ENCODE measurements at regions not wholly inside any gene's neighbourhood (a gene's known extent, or its start where the extent isn't known, plus 50 kb on each side); places are given as distances from the start of the nearest gene placed in this dataset.
"Not testable (repeated sequence)": the region's sequence is repeated elsewhere in the genome, so short reads cannot be mapped to it uniquely, and the experiment has no call there.

GRCh38 chr17:14518919-14519318, 218.0 kb downstream of the HS3ST3B1 start:
- not testable (repeated sequence) for H3K56ac ChIP-seq (replicated peaks; ENCODE audit: insufficient read length, low read depth, low read length); H3K4me2 ChIP-seq (ENCODE audit: insufficient read depth in 1 of 2, low read depth in 2 of 2, low read length in 2 of 2); H3K27me3 ChIP-seq (replicated peaks in 1 of 4; ENCODE audit: control insufficient read depth in 3 of 4, extremely low read depth in 1 of 4, insufficient read depth in 3 of 4, low read length in 3 of 4); H3K4me3 ChIP-seq (ENCODE audit: extremely low read depth in 1 of 4, insufficient read depth in 2 of 4, low read depth in 3 of 4, low read length in 4 of 4); H2BK20ac ChIP-seq (ENCODE audit: low read length); H3K36me3 ChIP-seq (ENCODE audit: control insufficient read depth in 2 of 4, insufficient read depth in 4 of 4, low read length in 3 of 4); H2BK12ac ChIP-seq (ENCODE audit: low read depth, low read length); H3K23ac ChIP-seq (ENCODE audit: insufficient read length); FAIRE-seq; H4K20me1 ChIP-seq (replicated peaks in 1 of 2; ENCODE audit: control insufficient read depth in 1 of 2, insufficient read depth in 2 of 2, low read length in 2 of 2); H3K4ac ChIP-seq (replicated peaks; ENCODE audit: insufficient read length, low read depth, low read length); H3K27ac ChIP-seq (ENCODE audit: low read depth, low read length); H2BK5ac ChIP-seq (ENCODE audit: low read depth, low read length); H4K5ac ChIP-seq (ENCODE audit: insufficient read length, low read depth, low read length); H2BK120ac ChIP-seq (replicated peaks; ENCODE audit: low read depth, low read length); DNase-seq (ENCODE audit: low read depth in 1 of 2, low spot score in 2 of 2); H3K79me1 ChIP-seq (ENCODE audit: low read depth, low read length); H3K14ac ChIP-seq (ENCODE audit: insufficient read length); H4K8ac ChIP-seq (ENCODE audit: extremely low read depth, insufficient read depth, low read length); H4K91ac ChIP-seq (replicated peaks; ENCODE audit: insufficient read length, low read length); H3K9ac ChIP-seq (replicated peaks in 1 of 4; ENCODE audit: extremely low read depth in 1 of 4, low read depth in 3 of 4, low read length in 3 of 4); H2AFZ ChIP-seq (ENCODE audit: low read length); H3K23me2 ChIP-seq (ENCODE audit: low read depth, low read length); H3K18ac ChIP-seq (ENCODE audit: extremely low read depth, low read length); H2BK15ac ChIP-seq (ENCODE audit: low read length); H3K79me2 ChIP-seq (ENCODE audit: control insufficient read depth in 1 of 2, insufficient read depth in 2 of 2, low read length in 2 of 2); H2AK5ac ChIP-seq (ENCODE audit: low read depth, low read length); H3K9me3 ChIP-seq (ENCODE audit: insufficient read depth in 2 of 2, low read depth in 1 of 2, low read length in 1 of 2)
- 92% methylated on average over 3 of the region's 3 CpGs; no CpG with 5 or more reads in 1 of the 2 experiments for WGBS, 2 experiments (ENCODE audit: extremely low coverage in 1 of 2, insufficient coverage in 1 of 2, insufficient read length in 1 of 2, insufficient replicate concordance in 2 of 2, low coverage in 1 of 2, low lambda C conversion rate in 2 of 2, missing lambda C conversion rate in 1 of 2)
- ChIA-PET POLR2A (ENCODE audit: partially characterized antibody) (interaction anchor here (0.6 to 1.1 kb wide), 2 partner anchors 8 to 210 kb away, joined by 3 read pairs; no protein-coding TSS in a partner anchor), CTCF (ENCODE audit: partially characterized antibody) (interaction anchor here (1.0 to 1.2 kb wide), 2 partner anchors 12 to 14 kb away, joined by 3 to 4 read pairs; no protein-coding TSS in a partner anchor)
- H3K4me1 ChIP-seq (replicated peaks in 1 of 4; ENCODE audit: control insufficient read depth in 3 of 4, insufficient read depth in 4 of 4, low read length in 3 of 4), result peaks cover 3 to 15% (median 10%) of the 10 kb centered on the region in 4 experiments; a peak in 6 of 7 replicates

Data from H1 (cell line).